Myocyte (in vitro differentiated cells): ENCODE measurements at regions not wholly inside any gene's neighbourhood (a gene's known extent, or its start where the extent isn't known, plus 50 kb on each side); places are given as distances from the start of the nearest gene placed in this dataset.

Experiments used
- DNase-seq: peaks from one replicate; pipeline ENCODE4 v3.0.0-alpha.2; 2012; ENCODE audit warnings: low read depth

GRCh38 chr1:96651517-96651916 lies 70.1 kb upstream of the PTBP2 start:
- no peak for DNase-seq

GRCh38 chr1:96660051-96660450 lies 61.5 kb upstream of the PTBP2 start:
- no peak for DNase-seq

GRCh38 chr1:96660503-96660902 lies 61.1 kb upstream of the PTBP2 start:
- DNase-seq, result no peak
